K562 (cell line): ENCODE measurements at regions not wholly inside any gene's neighbourhood (a gene's known extent, or its start where the extent isn't known, plus 50 kb on each side); places are given as distances from the start of the nearest gene placed in this dataset.

Source experiments
- C11orf30 ChIP-seq: fragments of 450-650 bp; IDR thresholded peaks from 2 replicates; pipeline ENCODE4 v1.6.1; 2016; ENCODE audit warnings: low read depth, mild to moderate bottlenecking
- CBX3 ChIP-seq, 2 experiments: IDR thresholded peaks; 1 replicate in 1 of 2; 2 replicates in 1 of 2; pipeline ENCODE4 v1.6.1; 2012; ENCODE audit warnings: inconsistent platforms in 2 of 2, low read length in 2 of 2, borderline replicate concordance in 1 of 2, control low read depth in 1 of 2
- CC2D1A ChIP-seq: fragments of 450-650 bp; IDR thresholded peaks from 2 replicates; pipeline ENCODE4 v1.6.1; 2017; ENCODE audit warnings: mild to moderate bottlenecking
- DEAF1 ChIP-seq: fragments of 450-650 bp; formaldehyde crosslinking; IDR thresholded peaks from 2 replicates; pipeline ENCODE4 v1.4.0; 2020; ENCODE audit warnings: mild to moderate bottlenecking, moderate library complexity
- ETV5 ChIP-seq: sonication (generic); formaldehyde crosslinking; IDR thresholded peaks from 2 replicates; pipeline ENCODE4 v1.4.0; 2020; ENCODE audit warnings: low read depth, mild to moderate bottlenecking, missing genetic modification reagents
- GTF2A2 ChIP-seq: IDR thresholded peaks from 2 replicates; pipeline ENCODE4 v1.6.1; 2016; ENCODE audit warnings: mild to moderate bottlenecking, missing genetic modification characterization, missing compliant biosample characterization
- IRF2 ChIP-seq: sonication (generic); formaldehyde crosslinking; IDR thresholded peaks from 2 replicates; pipeline ENCODE4 v1.8.1; 2022; ENCODE audit warnings: mild to moderate bottlenecking, missing genetic modification reagents
- JUNB ChIP-seq: fragments of 450-650 bp; formaldehyde crosslinking; conservative IDR thresholded peaks from 2 replicates; pipeline ENCODE4 v1.4.0; 2020; ENCODE audit warnings: mild to moderate bottlenecking
- MAFK ChIP-seq: IDR thresholded peaks from 2 replicates; pipeline ENCODE4 v1.6.1; 2011; ENCODE audit warnings: low read length, improper control_type of control experiment
- NCOA4 ChIP-seq: fragments of 450-650 bp; IDR thresholded peaks from 2 replicates; pipeline ENCODE4 v1.6.1; 2018; ENCODE audit warnings: mild to moderate bottlenecking; ENCODE audit not compliant: partially characterized antibody
- PHF8 ChIP-seq: fragments of 200-600 bp; sonication (generic); IDR thresholded peaks from 2 replicates; pipeline ENCODE4 v1.6.1; 2012; ENCODE audit warnings: mixed run types, mild to moderate bottlenecking, inconsistent platforms, low read length, moderate library complexity, borderline replicate concordance
- PKNOX1 ChIP-seq: fragments of 450-650 bp; IDR thresholded peaks from 2 replicates; pipeline ENCODE4 v1.6.1; 2016
- POLR3A ChIP-seq: IDR thresholded peaks from 2 replicates; pipeline ENCODE4 v1.6.1; 2011; ENCODE audit warnings: borderline replicate concordance, mild to moderate bottlenecking, moderate library complexity; ENCODE audit not compliant: insufficient read length, insufficient read depth; ENCODE audit errors: extremely low read depth
- PTTG1 ChIP-seq: fragments of 450-650 bp; IDR thresholded peaks from 2 replicates; pipeline ENCODE4 v1.6.1; 2016; ENCODE audit warnings: low read depth, mild to moderate bottlenecking, missing genetic modification characterization, missing compliant biosample characterization
- SIRT6 ChIP-seq: IDR thresholded peaks from one replicate; pipeline ENCODE4 v1.6.1; 2012; ENCODE audit warnings: low read depth, mild to moderate bottlenecking, control low read depth, inconsistent platforms, low read length, moderate library complexity
- SMARCA5 ChIP-seq: fragments of 450-650 bp; IDR thresholded peaks from 2 replicates; pipeline ENCODE4 v1.6.1; 2016
- SMARCC2 ChIP-seq: fragments of 450-650 bp; IDR thresholded peaks from 2 replicates; pipeline ENCODE4 v1.6.1; 2017; ENCODE audit warnings: antibody characterized with exemption, moderate library complexity, mild to moderate bottlenecking, low read depth
- SOX6 ChIP-seq: fragments of 450-650 bp; IDR thresholded peaks from 2 replicates; pipeline ENCODE4 v1.6.1; 2014; ENCODE audit warnings: mild to moderate bottlenecking
- SREBF2 ChIP-seq: sonication (generic); formaldehyde crosslinking; IDR thresholded peaks from 2 replicates; pipeline ENCODE4 v1.4.0; 2020; ENCODE audit warnings: mild to moderate bottlenecking, missing genetic modification reagents
- TCF3 ChIP-seq: sonication (generic); formaldehyde crosslinking; IDR thresholded peaks from 2 replicates; pipeline ENCODE4 v1.4.0; 2020; ENCODE audit warnings: mild to moderate bottlenecking, missing genetic modification reagents
- ZNF253 ChIP-seq: fragments of 250-450 bp; sonication (Bioruptor Pico); conservative IDR thresholded peaks from 2 replicates; pipeline ENCODE4 v1.6.1; 2021; ENCODE audit warnings: mild to moderate bottlenecking
- ZNF436 ChIP-seq: fragments of 250-450, 450-650 bp; sonication (Bioruptor Pico); formaldehyde crosslinking; IDR thresholded peaks from 2 replicates; pipeline ENCODE4 v1.7.0; 2020; ENCODE audit warnings: mild to moderate bottlenecking
- TF ChIP-seq, protein P1 (sequence below): fragments of 200-800 bp; sonication (Bioruptor generic); IDR thresholded peaks from 2 replicates; pipeline ENCODE4 v1.6.1; 2016; ENCODE audit warnings: missing genetic modification characterization, missing compliant biosample characterization

- TF ChIP-seq SOX6: peak; percentile 86
- TF ChIP-seq MAFK: no peak
- peak; percentile 96 for TF ChIP-seq TCF3 (CRISPR knock-in tag)
- TF ChIP-seq GTF2A2: no peak
- no peak for TF ChIP-seq SMARCA5
- TF ChIP-seq PHF8: peak; percentile 15; the same call in 1 of the 2 replicates
- no peak for TF ChIP-seq DEAF1 (CRISPR knock-in tag)
- TF ChIP-seq CBX3 (IDR thresholded peaks at IDR 0.05; ENCODE audit: borderline replicate concordance in 1 of 2, low read length in 2 of 2): no peak
- no peak for TF ChIP-seq IRF2 (CRISPR knock-in tag)
- no peak for TF ChIP-seq C11orf30
- peak; percentile 85; the same call in 1 of the 2 replicates for TF ChIP-seq CC2D1A
- TF ChIP-seq POLR3A: no peak
- TF ChIP-seq ZNF253 (CRISPR knock-in tag): no peak
- no peak for TF ChIP-seq PTTG1 (tag)
- TF ChIP-seq SMARCC2: peak; percentile 73; the same call in 1 of the 2 replicates
- TF ChIP-seq SIRT6: no peak
- peak; percentile 100 for TF ChIP-seq ETV5 (CRISPR knock-in tag)
- no peak for TF ChIP-seq ZNF436 (CRISPR knock-in tag)
- TF ChIP-seq NCOA4: no peak
- TF ChIP-seq, protein P1, sequence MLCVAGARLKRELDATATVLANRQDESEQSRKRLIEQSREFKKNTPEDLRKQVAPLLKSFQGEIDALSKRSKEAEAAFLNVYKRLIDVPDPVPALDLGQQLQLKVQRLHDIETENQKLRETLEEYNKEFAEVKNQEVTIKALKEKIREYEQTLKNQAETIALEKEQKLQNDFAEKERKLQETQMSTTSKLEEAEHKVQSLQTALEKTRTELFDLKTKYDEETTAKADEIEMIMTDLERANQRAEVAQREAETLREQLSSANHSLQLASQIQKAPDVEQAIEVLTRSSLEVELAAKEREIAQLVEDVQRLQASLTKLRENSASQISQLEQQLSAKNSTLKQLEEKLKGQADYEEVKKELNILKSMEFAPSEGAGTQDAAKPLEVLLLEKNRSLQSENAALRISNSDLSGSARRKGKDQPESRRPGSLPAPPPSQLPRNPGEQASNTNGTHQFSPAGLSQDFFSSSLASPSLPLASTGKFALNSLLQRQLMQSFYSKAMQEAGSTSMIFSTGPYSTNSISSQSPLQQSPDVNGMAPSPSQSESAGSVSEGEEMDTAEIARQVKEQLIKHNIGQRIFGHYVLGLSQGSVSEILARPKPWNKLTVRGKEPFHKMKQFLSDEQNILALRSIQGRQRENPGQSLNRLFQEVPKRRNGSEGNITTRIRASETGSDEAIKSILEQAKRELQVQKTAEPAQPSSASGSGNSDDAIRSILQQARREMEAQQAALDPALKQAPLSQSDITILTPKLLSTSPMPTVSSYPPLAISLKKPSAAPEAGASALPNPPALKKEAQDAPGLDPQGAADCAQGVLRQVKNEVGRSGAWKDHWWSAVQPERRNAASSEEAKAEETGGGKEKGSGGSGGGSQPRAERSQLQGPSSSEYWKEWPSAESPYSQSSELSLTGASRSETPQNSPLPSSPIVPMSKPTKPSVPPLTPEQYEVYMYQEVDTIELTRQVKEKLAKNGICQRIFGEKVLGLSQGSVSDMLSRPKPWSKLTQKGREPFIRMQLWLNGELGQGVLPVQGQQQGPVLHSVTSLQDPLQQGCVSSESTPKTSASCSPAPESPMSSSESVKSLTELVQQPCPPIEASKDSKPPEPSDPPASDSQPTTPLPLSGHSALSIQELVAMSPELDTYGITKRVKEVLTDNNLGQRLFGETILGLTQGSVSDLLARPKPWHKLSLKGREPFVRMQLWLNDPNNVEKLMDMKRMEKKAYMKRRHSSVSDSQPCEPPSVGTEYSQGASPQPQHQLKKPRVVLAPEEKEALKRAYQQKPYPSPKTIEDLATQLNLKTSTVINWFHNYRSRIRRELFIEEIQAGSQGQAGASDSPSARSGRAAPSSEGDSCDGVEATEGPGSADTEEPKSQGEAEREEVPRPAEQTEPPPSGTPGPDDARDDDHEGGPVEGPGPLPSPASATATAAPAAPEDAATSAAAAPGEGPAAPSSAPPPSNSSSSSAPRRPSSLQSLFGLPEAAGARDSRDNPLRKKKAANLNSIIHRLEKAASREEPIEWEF (CRISPR knock-in tag): no peak
- no peak for TF ChIP-seq SREBF2 (CRISPR knock-in tag)
- no peak for TF ChIP-seq JUNB (CRISPR knock-in tag)
- TF ChIP-seq PKNOX1: 0 out of 2 replicates have a peak, but pooled peaks have one; percentile 9
Observed at GRCh38 chrX:40172401-40173142, 74.8 kb upstream of the BCOR start (continued).
